Transverse colon (tissue), 4 donors: ENCODE measurements at regions not wholly inside any gene's neighbourhood (a gene's known extent, or its start where the extent isn't known, plus 50 kb on each side); places are given as distances from the start of the nearest gene placed in this dataset.

Source experiments
- DNase-seq: peaks from one replicate; pipeline ENCODE4 v3.0.0-alpha.2; 2019
- H3K27ac ChIP-seq, 4 donors: fragments of 200-600 bp; sonication (generic); 2 replicates each; pipeline ENCODE4 v1.5.1; 2016 to 2018; ENCODE audit warnings: inconsistent platforms in 4 of 4
- H3K27me3 ChIP-seq: fragments of 200-600 bp; sonication (generic); 2 replicates; pipeline ENCODE4 v1.5.1; 2017; ENCODE audit warnings: inconsistent platforms
- H3K36me3 ChIP-seq, 4 donors: fragments of 200-600 bp; sonication (generic); 2 replicates each; pipeline ENCODE4 v1.5.1; 2017 to 2019; ENCODE audit warnings: inconsistent platforms in 4 of 4
- H3K4me1 ChIP-seq, 4 donors: fragments of 200-600 bp; sonication (generic); 2 replicates each; pipeline ENCODE4 v1.5.1; 2017 to 2020; ENCODE audit warnings: inconsistent platforms in 4 of 4
- H3K4me3 ChIP-seq, 4 donors: fragments of 200-600 bp; sonication (generic); 1 replicate in 1 of 4; 2 replicates in 3 of 4; pipeline versions ENCODE4 v1.5.1 to v1.6.1; 2017 to 2019; ENCODE audit warnings: inconsistent platforms in 4 of 4
- H3K9me3 ChIP-seq, 2 donors: fragments of 200-600 bp; sonication (generic); 2 replicates each; pipeline ENCODE4 v1.5.1; 2017 to 2019; ENCODE audit warnings: inconsistent platforms in 2 of 2
- CTCF ChIP-seq, 5 experiments: fragments of 200-600 bp in 3 of 5; fragments of 450-650 bp in 2 of 5; sonication (generic) in 3 of 5; IDR thresholded peaks; 1 replicate in 2 of 5; 2 replicates in 3 of 5; pipeline ENCODE4 v1.5.1; 2016 to 2017; ENCODE audit warnings: antibody characterized with exemption in 5 of 5, inconsistent platforms in 3 of 5, mild to moderate bottlenecking in 2 of 5, moderate library complexity in 1 of 5
- EP300 ChIP-seq: sonication (generic); formaldehyde crosslinking; IDR thresholded peaks from one replicate; pipeline ENCODE4 v1.6.1; 2017; ENCODE audit warnings: antibody characterized with exemption, low read depth
- POLR2A ChIP-seq: fragments of 450-650 bp; IDR thresholded peaks from one replicate; pipeline ENCODE4 v1.6.1; 2016; ENCODE audit warnings: antibody characterized with exemption, mild to moderate bottlenecking, moderate library complexity
- POLR2AphosphoS5 ChIP-seq, 3 donors: sonication (generic); formaldehyde crosslinking; IDR thresholded peaks; one replicate each; pipeline ENCODE4 v1.6.1; 2016; ENCODE audit warnings: antibody characterized with exemption in 3 of 3
- WGBS, 2 donors: methylation state at CpG; one replicate each; pipeline ENCODE4 v1.1.5; 2018; ENCODE audit warnings: low coverage in 1 of 2; 5-methylcytosine and 5-hydroxymethylcytosine counted together
- in situ Hi-C, 4 donors: fragments of 200-750 bp; cut with MboI; loops; one replicate each; pipeline versions ENCODE4 v1.15.0 to v1.15.1; 2017; ENCODE audit warnings: low sequenced_read_pairs in 3 of 4, low pct_ligation_motif_present in 1 of 4, low pct_unique_long_range_greater_than_20kb in 1 of 4
- intact Hi-C: fragments of 100-400 bp; cut with DNase I; formaldehyde crosslinking; loops from one replicate; pipeline ENCODE4 v1.15.1; 2023; ENCODE audit warnings: low total_unique reads

DNA sequence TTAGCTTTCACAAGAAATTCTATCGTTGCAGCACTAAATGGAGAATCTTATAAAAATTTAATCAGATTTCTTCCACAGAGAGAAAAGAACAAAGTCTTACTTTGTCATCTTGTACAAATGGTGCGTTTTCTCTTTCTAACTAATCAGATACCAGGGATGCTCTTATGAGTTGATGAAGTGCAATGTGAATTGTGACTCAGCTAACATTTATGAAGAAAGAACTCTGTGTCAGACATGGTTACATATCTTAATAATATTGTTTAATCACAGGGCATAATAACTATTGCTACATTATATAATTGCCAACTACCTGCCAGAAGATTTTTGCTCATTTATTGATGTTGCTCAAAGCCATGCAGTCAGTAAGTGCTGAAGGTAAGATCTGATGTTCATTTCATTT is 465.0 kb downstream of the CCDC85A start:
- no peaks in the 10 kb centered on the region for H3K9me3 ChIP-seq
- intact Hi-C loops (no loop called here), in situ Hi-C loops (no loop called here)
- H3K27me3 ChIP-seq: no peaks in the 10 kb centered on the region
- no peaks in the 10 kb centered on the region for H3K36me3 ChIP-seq
- no peak overlapping the region for H3K4me3 ChIP-seq
- H3K4me1 ChIP-seq: no peaks in the 10 kb centered on the region
- no peak overlapping the region for H3K27ac ChIP-seq
- 55 to 61% methylated on average over 2 of the region's 2 CpGs for WGBS, 2 donors
- TF ChIP-seq CTCF (IDR thresholded peaks at IDR 0.05): no peak
- no peak for DNase-seq

- Histone ChIP-seq H3K27ac (no peak overlapping the region), H3K27me3 (no peaks in the 10 kb centered on the region), H3K4me1 (no peaks in the 10 kb centered on the region), H3K4me3 (no peak overlapping the region), H3K9me3 (no peaks in the 10 kb centered on the region), H3K36me3 (no peaks in the 10 kb centered on the region)
- intact Hi-C loops: no loop called here
- no peak for DNase-seq
- in situ Hi-C loops: no loop called here
- TF ChIP-seq EP300 (no peak), CTCF (IDR thresholded peaks at IDR 0.05) (no peak)
Observed at GRCh38 chr2:56654936-56655335, 471.1 kb downstream of the CCDC85A start.

DNA sequence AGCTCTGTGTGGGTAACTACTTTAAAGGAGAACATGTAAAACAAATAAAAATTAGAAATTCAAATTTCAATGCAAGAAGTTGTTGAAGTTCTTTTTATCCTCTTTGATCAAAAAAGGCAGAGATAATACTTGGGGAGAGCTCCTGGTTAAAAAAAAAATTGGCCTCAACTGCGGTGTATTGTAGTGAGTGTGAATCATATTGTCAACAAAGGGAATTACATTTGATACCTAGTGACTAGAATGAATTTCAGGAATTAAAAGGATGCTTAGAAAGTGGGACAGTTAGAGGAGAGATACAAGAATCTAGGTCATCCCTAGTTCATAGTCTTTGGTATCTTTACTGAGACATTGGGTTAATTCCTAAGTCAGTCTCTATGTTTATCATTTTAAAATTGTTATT is 473.0 kb downstream of the CCDC85A start:
- DNase-seq: no peak
- in situ Hi-C loops (no loop called here), intact Hi-C loops (no loop called here)
- no peaks in the 10 kb centered on the region for H3K9me3 ChIP-seq
- H3K4me1 ChIP-seq: no peaks in the 10 kb centered on the region
- TF ChIP-seq POLR2A (no peak), CTCF (IDR thresholded peaks at IDR 0.05) (no peak), EP300 (no peak), POLR2AphosphoS5 (IDR thresholded peaks at IDR 0.05) (no peak)
- 68 to 83% methylated on average over 1 of the region's 1 CpG for WGBS, 2 donors
- H3K27me3 ChIP-seq: no peaks in the 10 kb centered on the region
- H3K27ac ChIP-seq: no peak overlapping the region
- H3K36me3 ChIP-seq: no peaks in the 10 kb centered on the region
- H3K4me3 ChIP-seq: no peak overlapping the region

GRCh38 chr2:56666777-56667176 is 483.0 kb downstream of the CCDC85A start:
- Histone ChIP-seq H3K36me3 (no peaks in the 10 kb centered on the region), H3K4me3 (no peak overlapping the region), H3K9me3 (no peaks in the 10 kb centered on the region), H3K4me1 (no peaks in the 10 kb centered on the region), H3K27ac (no peak overlapping the region), H3K27me3 (no peaks in the 10 kb centered on the region)
- 0 to 31% methylated on average over 1 to 2 of the region's 2 CpGs for WGBS, 2 donors
- no peak for DNase-seq
- in situ Hi-C loops: no loop called here
- intact Hi-C loops: no loop called here
- no peak for TF ChIP-seq CTCF (IDR thresholded peaks at IDR 0.05)
- no peak for TF ChIP-seq POLR2AphosphoS5 (IDR thresholded peaks at IDR 0.05)
- TF ChIP-seq EP300: no peak
- no peak for TF ChIP-seq POLR2A
